ENCODE measurements at regions not wholly inside any gene's neighbourhood (a gene's known extent, or its start where the extent isn't known, plus 50 kb on each side); places are given as distances from the start of the nearest gene placed in this dataset.

DNA sequence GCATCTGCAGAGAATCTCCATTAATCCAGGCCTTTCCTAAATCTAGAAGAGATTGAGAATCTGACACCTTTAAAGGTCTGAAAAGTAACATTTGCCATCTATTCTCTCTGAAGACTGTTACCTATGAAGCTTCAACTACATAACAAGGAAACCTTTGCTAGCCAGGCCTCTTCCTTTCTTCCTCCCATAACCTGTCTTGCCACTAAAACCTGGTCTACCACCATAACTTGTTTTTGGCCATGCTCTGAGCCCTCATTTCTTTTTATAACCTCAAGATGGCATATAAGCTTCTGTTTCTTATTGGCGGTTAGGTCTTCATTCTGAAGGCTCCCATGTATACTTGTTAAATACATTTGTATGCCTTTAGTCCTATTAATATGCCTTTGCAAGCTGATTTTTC is 348.4 kb upstream of the MEOX2 start:
- WGBS, 2 donors, result 94 to 97% methylated on average over 1 of the region's 1 CpG
- Histone ChIP-seq H3K4me1 (peaks cover 0 to 34% (median 5%) of the 10 kb centered on the region in 9 donors), H3K27me3 (no peaks in the 10 kb centered on the region), H3K27ac (no peak overlapping the region), H3K36me3 (no peaks in the 10 kb centered on the region), H3K9me3 (no peaks in the 10 kb centered on the region), H3K4me3 (no peak overlapping the region)
- TF ChIP-seq, protein P1, sequence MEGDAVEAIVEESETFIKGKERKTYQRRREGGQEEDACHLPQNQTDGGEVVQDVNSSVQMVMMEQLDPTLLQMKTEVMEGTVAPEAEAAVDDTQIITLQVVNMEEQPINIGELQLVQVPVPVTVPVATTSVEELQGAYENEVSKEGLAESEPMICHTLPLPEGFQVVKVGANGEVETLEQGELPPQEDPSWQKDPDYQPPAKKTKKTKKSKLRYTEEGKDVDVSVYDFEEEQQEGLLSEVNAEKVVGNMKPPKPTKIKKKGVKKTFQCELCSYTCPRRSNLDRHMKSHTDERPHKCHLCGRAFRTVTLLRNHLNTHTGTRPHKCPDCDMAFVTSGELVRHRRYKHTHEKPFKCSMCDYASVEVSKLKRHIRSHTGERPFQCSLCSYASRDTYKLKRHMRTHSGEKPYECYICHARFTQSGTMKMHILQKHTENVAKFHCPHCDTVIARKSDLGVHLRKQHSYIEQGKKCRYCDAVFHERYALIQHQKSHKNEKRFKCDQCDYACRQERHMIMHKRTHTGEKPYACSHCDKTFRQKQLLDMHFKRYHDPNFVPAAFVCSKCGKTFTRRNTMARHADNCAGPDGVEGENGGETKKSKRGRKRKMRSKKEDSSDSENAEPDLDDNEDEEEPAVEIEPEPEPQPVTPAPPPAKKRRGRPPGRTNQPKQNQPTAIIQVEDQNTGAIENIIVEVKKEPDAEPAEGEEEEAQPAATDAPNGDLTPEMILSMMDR (IDR thresholded peaks at IDR 0.05), result no peak
- ATAC-seq, result no peak
- no peak for DNase-seq
- intact Hi-C loops (cut with DNase I), result no loop called here

DNA sequence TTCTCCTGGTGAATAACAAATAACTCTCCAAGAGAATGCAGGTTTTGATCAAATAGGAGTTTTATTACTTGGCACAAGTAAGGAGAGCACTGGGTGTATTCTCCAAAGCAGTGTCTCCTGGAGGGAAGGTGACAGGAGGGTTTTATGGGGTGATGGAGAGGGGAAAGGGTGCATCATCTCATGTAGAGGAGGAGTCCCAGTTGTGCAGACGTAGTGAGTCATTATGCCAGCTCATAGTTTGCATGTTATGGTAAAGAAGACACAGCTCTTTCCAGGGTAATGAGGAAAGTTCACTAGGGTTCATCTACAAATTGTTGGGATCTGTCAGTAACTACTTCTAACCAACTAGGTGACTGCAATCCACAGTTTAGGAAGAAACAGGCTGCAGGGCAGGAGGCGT is 347.9 kb upstream of the MEOX2 start:
- Histone ChIP-seq H3K27ac (no peak overlapping the region), H3K4me3 (no peak overlapping the region), H3K36me3 (no peaks in the 10 kb centered on the region), H3K4me1 (peaks cover 0 to 34% (median 5%) of the 10 kb centered on the region in 9 donors), H3K9me3 (no peaks in the 10 kb centered on the region), H3K27me3 (no peaks in the 10 kb centered on the region)
- ATAC-seq (no peak), DNase-seq (no peak)
- TF ChIP-seq, protein P1 (IDR thresholded peaks at IDR 0.05), result no peak
- 94 to 98% methylated on average over 2 of the region's 2 CpGs for WGBS, 2 donors
- intact Hi-C loops (cut with DNase I), result no loop called here

DNA sequence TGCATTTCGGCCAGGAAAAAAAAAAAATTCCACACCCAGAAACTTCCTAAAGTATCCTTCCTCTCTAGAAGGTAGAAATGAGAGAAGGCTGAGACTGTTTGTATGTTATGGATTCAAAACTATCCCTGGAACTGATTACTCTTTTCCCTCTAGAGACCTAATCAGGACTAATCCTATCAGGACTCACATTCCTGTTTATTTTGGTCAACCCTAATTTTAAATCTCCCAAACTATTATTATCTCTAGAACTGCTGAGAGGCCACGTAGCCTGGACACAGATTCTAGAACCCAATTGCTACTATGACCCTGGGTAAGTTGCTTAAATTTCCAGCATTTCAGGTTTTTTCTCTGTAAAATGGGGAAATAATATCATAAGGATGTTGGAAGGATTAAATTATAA is 346.8 kb upstream of the MEOX2 start:
- 16 to 50% methylated on average over 2 of the region's 2 CpGs for WGBS, 2 donors
- no peaks in the 10 kb centered on the region for H3K9me3 ChIP-seq
- H3K27ac ChIP-seq, result peak overlapping the region in 6 of 10 donors; percentile 13 to 52 (median 48)
- peak; percentile 53 to 91 (median 72) for ATAC-seq
- no peak overlapping the region for H3K4me3 ChIP-seq
- no peak for DNase-seq
- intact Hi-C loops (cut with DNase I), result no loop called here
- no peaks in the 10 kb centered on the region for H3K27me3 ChIP-seq
- peaks cover 0 to 40% (median 6%) of the 10 kb centered on the region in 9 donors for H3K4me1 ChIP-seq
- TF ChIP-seq, protein P1 (IDR thresholded peaks at IDR 0.05), result no peak
- H3K36me3 ChIP-seq, result no peaks in the 10 kb centered on the region

DNA sequence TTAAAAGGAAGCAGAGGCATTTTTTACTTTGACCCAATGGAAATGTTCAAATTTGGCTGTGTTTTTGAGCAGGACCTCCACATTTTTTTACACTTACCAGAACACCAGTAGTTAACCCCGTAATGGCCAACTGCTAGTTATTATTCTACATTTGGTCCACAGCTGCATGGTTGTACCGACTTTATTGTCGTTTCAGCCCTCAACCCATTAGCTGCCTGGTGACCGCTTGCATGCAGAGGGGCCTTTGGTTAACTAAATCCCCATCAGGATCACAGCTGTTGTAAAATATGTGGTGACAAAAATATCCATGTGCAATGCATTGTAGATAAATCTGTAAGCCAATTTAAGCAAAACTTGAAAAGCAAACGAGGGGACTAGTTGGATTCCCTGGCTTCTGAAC is 342.2 kb upstream of the MEOX2 start:
- Histone ChIP-seq H3K9me3 (no peaks in the 10 kb centered on the region), H3K27me3 (no peaks in the 10 kb centered on the region), H3K4me1 (peaks cover 0 to 68% (median 38%) of the 10 kb centered on the region in 9 donors), H3K4me3 (no peak overlapping the region), H3K36me3 (no peaks in the 10 kb centered on the region), H3K27ac (peak overlapping the region in 5 of 10 donors; percentile 45 to 84 (median 72))
- TF ChIP-seq, protein P1 (IDR thresholded peaks at IDR 0.05), result no peak
- ATAC-seq (no peak), DNase-seq (no peak)
- 69 to 79% methylated on average over 5 of the region's 5 CpGs for WGBS, 2 donors
- intact Hi-C loops (cut with DNase I), result no loop called here

Measured in heart right ventricle (tissue), 16 donors.